HG03196 (cell line): ENCODE measurements at regions not wholly inside any gene's neighbourhood (a gene's known extent, or its start where the extent isn't known, plus 50 kb on each side); places are given as distances from the start of the nearest gene placed in this dataset.
"Not testable (repeated sequence)": the region's sequence is repeated elsewhere in the genome, so short reads cannot be mapped to it uniquely, and the experiment has no call there.

Experiments used
- ATAC-seq: cut with Tn5 transposase; IDR thresholded peaks from one replicate; pipeline ENCODE4 v1.9.1; 2021; ENCODE audit not compliant: unreplicated experiment

GRCh38 chr11:122604621-122605020 is 50.9 kb upstream of the UBASH3B start:
- no peak for ATAC-seq

GRCh38 chr11:122601141-122602125 is 54.1 kb upstream of the UBASH3B start:
- no peak for ATAC-seq

GRCh38 chr11:122600290-122600689 is 55.2 kb upstream of the UBASH3B start:
- ATAC-seq = no peak

GRCh38 chr11:122599434-122599833 is 56.1 kb upstream of the UBASH3B start:
- ATAC-seq = no peak

GRCh38 chr11:122598971-122599370 is 56.6 kb upstream of the UBASH3B start:
- ATAC-seq = no peak

GRCh38 chr11:122597511-122597910 is 58.0 kb upstream of the UBASH3B start:
- no peak for ATAC-seq

- no peak for ATAC-seq
These were observed 60.4 kb upstream of the UBASH3B start for GRCh38 chr11:122594986-122595645.

- no peak for ATAC-seq
These were observed 61.8 kb upstream of the UBASH3B start for GRCh38 chr11:122593473-122594420.

GRCh38 chr11:122592641-122593040 is 62.9 kb upstream of the UBASH3B start:
- no peak for ATAC-seq

- no peak for ATAC-seq
These were observed 70.9 kb upstream of the UBASH3B start for GRCh38 chr11:122584670-122585069.

GRCh38 chr11:122580071-122580470 is 75.5 kb upstream of the UBASH3B start:
- ATAC-seq = not testable (repeated sequence)

GRCh38 chr11:122578171-122578825 is 77.2 kb upstream of the UBASH3B start:
- ATAC-seq = no peak

GRCh38 chr11:122572592-122572991 is 82.9 kb upstream of the UBASH3B start:
- ATAC-seq = no peak

GRCh38 chr11:122563761-122564160 is 91.8 kb upstream of the UBASH3B start:
- no peak for ATAC-seq

GRCh38 chr11:122559734-122560382 is 95.7 kb upstream of the UBASH3B start:
- no peak for ATAC-seq

- not testable (repeated sequence) for ATAC-seq
These were observed 96.3 kb upstream of the UBASH3B start for GRCh38 chr11:122559218-122559617.

GRCh38 chr11:122557163-122557562 is 98.4 kb upstream of the UBASH3B start:
- not testable (repeated sequence) for ATAC-seq

GRCh38 chr11:122556605-122557004 is 98.9 kb upstream of the UBASH3B start:
- no peak for ATAC-seq

GRCh38 chr11:122538060-122538459 is 117.5 kb upstream of the UBASH3B start:
- ATAC-seq = no peak

- ATAC-seq = no peak
These were observed 130.6 kb upstream of the UBASH3B start for GRCh38 chr11:122524898-122525297.
